ENCODE measurements at regions not wholly inside any gene's neighbourhood (a gene's known extent, or its start where the extent isn't known, plus 50 kb on each side); places are given as distances from the start of the nearest gene placed in this dataset.
"Not testable (repeated sequence)": the region's sequence is repeated elsewhere in the genome, so short reads cannot be mapped to it uniquely, and the experiment has no call there.

- DNase-seq (no peak), ATAC-seq (no peak)
- intact Hi-C loops (cut with DNase I), result no loop called here
These were observed 53.5 kb downstream of the FSCB start for GRCh38 chr14:44453433-44454171.

- intact Hi-C loops (cut with DNase I); DNase-seq; ATAC-seq: not testable (repeated sequence)
These were observed 56.9 kb downstream of the FSCB start for GRCh38 chr14:44450232-44450631.

GRCh38 chr14:44449680-44450079 is 57.4 kb downstream of the FSCB start:
- no peak for DNase-seq
- no peak for ATAC-seq
- intact Hi-C loops (cut with DNase I), result no loop called here

DNA sequence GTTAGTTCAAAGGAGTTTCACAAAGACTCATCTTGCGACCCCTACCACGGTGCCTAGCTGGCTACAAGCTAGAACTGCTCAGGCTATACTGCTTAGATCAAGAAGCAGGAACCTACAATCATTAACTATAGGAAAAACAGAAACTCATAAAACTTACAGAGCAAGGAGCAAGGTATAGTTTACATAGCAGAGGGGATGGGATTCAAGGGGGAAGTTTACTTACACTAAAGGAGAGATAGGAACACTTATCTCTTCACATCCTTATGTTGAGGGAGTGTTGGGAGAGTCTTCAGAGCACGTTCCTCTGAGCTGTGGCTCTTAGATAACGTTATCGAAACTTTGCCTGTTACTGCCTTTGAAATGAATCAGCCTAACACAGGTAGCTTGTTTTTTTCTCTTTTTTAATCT is 58.1 kb downstream of the FSCB start:
- intact Hi-C loops (cut with DNase I), result loop anchor here in 1 of 2 donors (1.0 kb wide), 1 partner anchor 9 kb away; no protein-coding TSS in a partner anchor
- DNase-seq, result no peak
- no peak for ATAC-seq

DNA sequence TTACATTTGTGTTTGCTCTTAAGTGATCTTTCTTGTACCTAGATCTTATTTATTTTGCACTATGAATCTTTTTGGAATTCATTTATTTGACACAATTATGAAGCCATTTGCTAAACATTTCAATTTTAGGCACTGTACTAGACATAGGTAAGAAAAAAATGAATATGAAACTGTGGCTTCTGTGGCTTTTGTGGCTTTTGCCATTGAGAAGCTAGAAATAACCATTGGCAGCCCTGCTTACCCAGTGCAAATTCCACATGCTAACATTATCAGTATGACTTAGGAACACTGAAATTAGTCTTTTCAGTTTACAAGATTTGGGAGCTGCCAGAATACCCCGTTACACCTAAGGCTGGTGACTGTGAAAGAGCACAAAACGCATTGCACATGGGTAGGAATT is 60.1 kb downstream of the FSCB start:
- no peak for ATAC-seq
- no peak for DNase-seq
- intact Hi-C loops (cut with DNase I), result no loop called here

DNA sequence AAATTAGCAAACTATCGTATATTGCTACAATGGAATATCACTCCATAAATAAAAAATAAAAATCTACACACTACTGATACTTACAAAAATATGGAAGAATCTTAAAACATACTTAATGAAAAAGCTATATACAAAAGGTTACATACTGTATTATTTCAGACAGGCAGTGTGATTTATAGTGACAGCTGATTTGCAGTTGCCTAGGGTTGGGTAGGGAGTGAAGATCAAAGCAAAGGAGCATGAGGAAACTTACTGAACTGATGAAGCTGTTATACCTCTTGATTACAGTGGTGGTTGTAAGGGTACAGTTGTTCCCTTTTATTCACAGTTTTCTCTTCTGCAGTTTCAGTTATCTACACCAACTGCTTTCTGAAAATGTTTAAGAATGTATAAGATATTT is 62.6 kb downstream of the FSCB start:
- ATAC-seq (no peak), DNase-seq (no peak)
- intact Hi-C loops (cut with DNase I), result no loop called here

DNA sequence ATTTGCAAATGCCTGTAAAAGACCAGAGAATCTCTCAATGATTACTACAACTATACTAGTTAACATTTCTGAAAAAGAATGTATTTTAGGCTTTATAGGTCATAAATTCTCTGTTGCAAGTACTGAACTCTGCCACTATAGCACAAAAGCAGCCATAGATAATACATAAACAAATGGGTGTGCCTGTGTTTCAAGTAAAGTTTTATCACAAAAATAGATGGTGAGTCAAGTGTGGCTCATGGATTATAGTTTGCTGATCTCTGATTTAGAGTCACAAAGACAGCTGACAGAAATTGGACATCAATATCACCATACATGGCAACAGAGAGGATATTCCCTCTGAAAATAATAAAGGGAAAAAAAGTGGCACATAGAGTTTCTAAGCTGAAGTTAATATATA is 68.1 kb downstream of the FSCB start:
- ATAC-seq, result no peak
- no peak for DNase-seq
- intact Hi-C loops (cut with DNase I), result no loop called here

DNA sequence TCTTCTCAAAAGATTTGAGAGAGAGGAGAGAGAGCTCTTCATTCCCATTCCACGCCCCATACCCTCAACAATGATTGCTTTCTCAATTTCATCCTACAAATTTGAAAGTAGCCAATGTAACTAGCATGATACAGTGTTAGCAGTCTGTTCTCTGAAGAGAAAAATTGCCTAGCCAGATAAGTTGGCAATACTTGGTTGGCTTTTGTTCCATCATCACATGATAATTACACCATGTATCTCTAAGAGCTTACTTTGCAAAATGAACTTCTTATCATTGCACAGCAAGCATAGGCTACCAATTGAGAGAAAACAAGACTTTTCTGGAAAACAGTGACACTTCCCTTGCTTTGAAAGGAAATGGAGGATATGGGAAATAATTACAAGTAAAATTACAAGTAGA is 68.9 kb downstream of the FSCB start:
- DNase-seq (no peak), ATAC-seq (no peak)
- intact Hi-C loops (cut with DNase I), result no loop called here

DNA sequence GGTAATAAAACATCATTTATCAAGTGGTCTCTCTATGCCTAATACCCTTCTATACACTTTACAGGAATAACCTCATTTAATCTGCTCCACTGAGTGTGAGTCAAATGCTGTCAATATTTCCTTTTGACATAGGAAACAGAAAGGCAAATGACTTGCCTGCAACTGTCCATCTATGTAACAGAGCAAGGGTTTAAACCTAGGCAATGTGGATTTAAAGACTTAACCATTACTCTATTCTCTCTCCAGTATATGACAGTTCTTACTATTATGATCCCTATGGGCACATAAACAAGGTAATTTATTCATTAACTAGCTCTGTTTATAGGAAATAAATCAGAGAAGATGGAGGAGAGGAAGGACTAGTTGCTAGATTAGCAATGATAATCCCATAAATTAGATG is 70.6 kb downstream of the FSCB start:
- intact Hi-C loops (cut with DNase I), result no loop called here
- no peak for DNase-seq

GRCh38 chr14:44428231-44428945 is 78.7 kb downstream of the FSCB start:
- no peak for ATAC-seq
- no peak for DNase-seq
- intact Hi-C loops (cut with DNase I), result no loop called here

More for the DNA sequence above, 70.6 kb downstream of the FSCB start:
- ATAC-seq, result no peak

GRCh38 chr14:44422699-44423098 is 84.4 kb downstream of the FSCB start:
- intact Hi-C loops (cut with DNase I), result no loop called here
- DNase-seq (no peak), ATAC-seq (no peak)

- ATAC-seq (no peak), DNase-seq (no peak)
- intact Hi-C loops (cut with DNase I), result no loop called here
These were observed 86.9 kb downstream of the FSCB start for GRCh38 chr14:44420226-44420625.

- ATAC-seq (no peak), DNase-seq (no peak)
- intact Hi-C loops (cut with DNase I), result no loop called here
These were observed 88.2 kb downstream of the FSCB start for GRCh38 chr14:44418856-44419255.

- ATAC-seq (no peak), DNase-seq (no peak)
- intact Hi-C loops (cut with DNase I), result no loop called here
These were observed 89.3 kb downstream of the FSCB start for GRCh38 chr14:44417809-44418208.

DNA sequence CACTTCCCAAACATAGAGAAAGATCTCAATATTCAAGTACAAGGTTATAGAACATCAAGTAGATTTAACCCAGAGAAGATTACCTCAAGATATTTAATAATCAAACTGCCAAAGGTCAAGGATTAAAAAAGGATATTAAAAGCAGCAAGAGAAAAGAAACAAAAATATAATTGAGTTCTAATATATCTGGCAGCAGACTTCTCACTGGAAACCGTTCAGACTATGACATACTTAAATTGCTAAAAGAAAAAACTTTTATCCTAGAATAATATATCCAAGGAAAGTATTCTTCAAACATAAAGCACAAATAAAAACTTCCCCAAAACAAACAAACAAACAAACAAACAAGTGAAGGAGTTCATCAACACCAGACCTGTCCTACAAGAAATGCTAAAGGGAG is 92.4 kb downstream of the FSCB start:
- ATAC-seq (no peak), DNase-seq (no peak)
- intact Hi-C loops (cut with DNase I), result no loop called here

GRCh38 chr14:44412858-44413569 is 94.1 kb downstream of the FSCB start:
- DNase-seq, result no peak
- intact Hi-C loops (cut with DNase I), result no loop called here
- no peak for ATAC-seq

- ATAC-seq (peak in 1 of 2 donors; percentile 44), DNase-seq (no peak)
- intact Hi-C loops (cut with DNase I), result no loop called here
These were observed 102.0 kb downstream of the FSCB start for GRCh38 chr14:44405011-44405486.

- ATAC-seq (no peak), DNase-seq (no peak)
- intact Hi-C loops (cut with DNase I), result no loop called here
These were observed 102.5 kb downstream of the FSCB start for GRCh38 chr14:44404599-44404998.

- intact Hi-C loops (cut with DNase I), result no loop called here
- DNase-seq (no peak), ATAC-seq (no peak)
These were observed 103.0 kb downstream of the FSCB start for GRCh38 chr14:44404036-44404435.

DNA sequence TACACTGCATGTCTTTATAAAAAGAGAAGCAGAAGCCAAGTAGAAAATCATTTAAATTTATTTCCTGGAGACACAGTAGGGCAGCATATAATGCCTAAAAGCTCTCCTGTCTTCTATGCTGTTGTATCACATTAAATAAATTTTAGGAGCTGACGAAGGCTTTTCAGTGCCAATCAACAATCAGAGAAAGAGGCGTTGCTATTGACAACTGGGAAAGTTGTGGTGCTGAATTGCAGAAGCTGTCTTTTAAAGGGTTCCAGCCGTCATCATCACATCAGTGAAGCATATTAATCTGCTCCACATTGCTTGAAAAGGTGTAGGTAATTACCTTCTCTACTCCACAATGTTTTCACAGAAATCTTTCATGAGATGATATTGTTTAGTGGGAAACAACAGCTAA is 103.9 kb downstream of the FSCB start:
- intact Hi-C loops (cut with DNase I), result no loop called here
- ATAC-seq (no peak), DNase-seq (no peak)

All from left cardiac atrium (tissue), 4 donors.